ENCODE measurements at regions not wholly inside any gene's neighbourhood (a gene's known extent, or its start where the extent isn't known, plus 50 kb on each side); places are given as distances from the start of the nearest gene placed in this dataset.
"Not testable (repeated sequence)": the region's sequence is repeated elsewhere in the genome, so short reads cannot be mapped to it uniquely, and the experiment has no call there.

GRCh38 chr9:97153967-97154366 lies 115.0 kb upstream of the CTSV start:
- no peaks in the 10 kb centered on the region for H3K36me3 Mint-ChIP-seq
- no peak for ATAC-seq (replicated peaks)
- peaks cover 0 to 5% of the 10 kb centered on the region in 2 donors for H3K27me3 Mint-ChIP-seq
- no peak overlapping the region for H3K27ac Mint-ChIP-seq
- DNase-seq: no peak
- no peaks in the 10 kb centered on the region for H3K4me1 Mint-ChIP-seq
- peaks cover 0 to 2% of the 10 kb centered on the region in 2 donors for H3K9me3 Mint-ChIP-seq
- H3K4me3 Mint-ChIP-seq: no peak overlapping the region

GRCh38 chr9:97153160-97153559 lies 114.2 kb upstream of the CTSV start:
- not testable (repeated sequence) for H3K27ac Mint-ChIP-seq; H3K4me3 Mint-ChIP-seq; DNase-seq; H3K9me3 Mint-ChIP-seq; H3K4me1 Mint-ChIP-seq; H3K36me3 Mint-ChIP-seq; H3K27me3 Mint-ChIP-seq; ATAC-seq (replicated peaks)

GRCh38 chr9:97150471-97150870 lies 111.5 kb upstream of the CTSV start:
- H3K36me3 Mint-ChIP-seq; DNase-seq; ATAC-seq (replicated peaks); H3K27ac Mint-ChIP-seq; H3K4me3 Mint-ChIP-seq; H3K9me3 Mint-ChIP-seq; H3K4me1 Mint-ChIP-seq: not testable (repeated sequence)
- H3K27me3 Mint-ChIP-seq: peaks cover 0 to 15% of the 10 kb centered on the region in 2 donors

- ATAC-seq (replicated peaks); H3K4me3 Mint-ChIP-seq; DNase-seq; H3K9me3 Mint-ChIP-seq; H3K27ac Mint-ChIP-seq; H3K36me3 Mint-ChIP-seq: not testable (repeated sequence)
- peaks cover 4 to 11% of the 10 kb centered on the region in 2 donors for H3K4me1 Mint-ChIP-seq
- H3K27me3 Mint-ChIP-seq: peaks cover 0 to 15% of the 10 kb centered on the region in 2 donors
These were observed 109.5 kb upstream of the CTSV start for GRCh38 chr9:97148428-97148827.

GRCh38 chr9:97145680-97146079 lies 106.7 kb upstream of the CTSV start:
- not testable (repeated sequence) for H3K4me3 Mint-ChIP-seq, H3K27ac Mint-ChIP-seq, H3K36me3 Mint-ChIP-seq, H3K9me3 Mint-ChIP-seq
- ATAC-seq (replicated peaks): peak; percentile 86 to 97
- peak; percentile 11 for DNase-seq
- peaks cover 3 to 23% of the 10 kb centered on the region in 2 donors for H3K27me3 Mint-ChIP-seq
- H3K4me1 Mint-ChIP-seq: peaks cover 4 to 11% of the 10 kb centered on the region in 2 donors

GRCh38 chr9:97140566-97140965 lies 101.6 kb upstream of the CTSV start:
- Mint-ChIP-seq H3K27ac (no peak overlapping the region), H3K4me3 (no peak overlapping the region)

GRCh38 chr9:97136421-97136820 lies 97.5 kb upstream of the CTSV start:
- DNase-seq: no peak
- no peaks in the 10 kb centered on the region for H3K4me1 Mint-ChIP-seq
- H3K36me3 Mint-ChIP-seq: no peaks in the 10 kb centered on the region
- no peak for ATAC-seq (replicated peaks)
- peaks cover 0 to 3% of the 10 kb centered on the region in 2 donors for H3K9me3 Mint-ChIP-seq
- H3K4me3 Mint-ChIP-seq: no peak overlapping the region
- no peak overlapping the region for H3K27ac Mint-ChIP-seq
- peaks cover 3 to 22% of the 10 kb centered on the region in 2 donors for H3K27me3 Mint-ChIP-seq

More at GRCh38 chr9:97140566-97140965, 101.6 kb upstream of the CTSV start:
- ATAC-seq (replicated peaks) (no peak), DNase-seq (no peak)
- Mint-ChIP-seq H3K4me1 (peaks cover 2 to 4% of the 10 kb centered on the region in 2 donors), H3K27me3 (peaks cover 3 to 23% of the 10 kb centered on the region in 2 donors), H3K36me3 (no peaks in the 10 kb centered on the region), H3K9me3 (no peaks in the 10 kb centered on the region)

GRCh38 chr9:97133966-97134365 lies 95.0 kb upstream of the CTSV start:
- not testable (repeated sequence) for H3K36me3 Mint-ChIP-seq; DNase-seq; H3K4me1 Mint-ChIP-seq; H3K4me3 Mint-ChIP-seq; H3K9me3 Mint-ChIP-seq; H3K27ac Mint-ChIP-seq; ATAC-seq (replicated peaks)
- H3K27me3 Mint-ChIP-seq: peaks cover 0 to 12% of the 10 kb centered on the region in 2 donors

GRCh38 chr9:97132865-97133264 lies 93.9 kb upstream of the CTSV start:
- no peak for ATAC-seq (replicated peaks)

GRCh38 chr9:97130864-97131263 lies 91.9 kb upstream of the CTSV start:
- not testable (repeated sequence) for ATAC-seq (replicated peaks); H3K9me3 Mint-ChIP-seq; H3K27me3 Mint-ChIP-seq; H3K27ac Mint-ChIP-seq; H3K4me3 Mint-ChIP-seq; H3K36me3 Mint-ChIP-seq; H3K4me1 Mint-ChIP-seq; DNase-seq

More at GRCh38 chr9:97132865-97133264, 93.9 kb upstream of the CTSV start:
- H3K4me3 Mint-ChIP-seq: no peak overlapping the region
- peaks cover 8 to 9% of the 10 kb centered on the region in 2 donors for H3K9me3 Mint-ChIP-seq
- H3K27ac Mint-ChIP-seq: no peak overlapping the region
- H3K27me3 Mint-ChIP-seq: peaks cover 4 to 6% of the 10 kb centered on the region in 2 donors
- H3K36me3 Mint-ChIP-seq: peaks cover 0 to 9% of the 10 kb centered on the region in 2 donors
- no peaks in the 10 kb centered on the region for H3K4me1 Mint-ChIP-seq
- DNase-seq: no peak

- not testable (repeated sequence) for H3K4me1 Mint-ChIP-seq; H3K36me3 Mint-ChIP-seq; H3K4me3 Mint-ChIP-seq; H3K27me3 Mint-ChIP-seq; ATAC-seq (replicated peaks); H3K9me3 Mint-ChIP-seq; DNase-seq; H3K27ac Mint-ChIP-seq
These were observed 91.4 kb upstream of the CTSV start for GRCh38 chr9:97130387-97130786.

GRCh38 chr9:97128919-97129318 lies 90.0 kb upstream of the CTSV start:
- H3K36me3 Mint-ChIP-seq: peaks cover 0 to 9% of the 10 kb centered on the region in 2 donors
- H3K27ac Mint-ChIP-seq: no peak overlapping the region
- H3K27me3 Mint-ChIP-seq: peaks cover 4 to 5% of the 10 kb centered on the region in 2 donors
- DNase-seq: no peak
- H3K9me3 Mint-ChIP-seq: peaks cover 8 to 9% of the 10 kb centered on the region in 2 donors
- H3K4me3 Mint-ChIP-seq: no peak overlapping the region
- H3K4me1 Mint-ChIP-seq: no peaks in the 10 kb centered on the region
- ATAC-seq (replicated peaks): no peak

- Mint-ChIP-seq H3K9me3 (peaks cover 6% of the 10 kb centered on the region in 2 donors), H3K27me3 (peaks cover 6 to 12% of the 10 kb centered on the region in 2 donors), H3K4me3 (no peak overlapping the region), H3K27ac (no peak overlapping the region), H3K36me3 (peaks cover 3 to 17% of the 10 kb centered on the region in 2 donors), H3K4me1 (no peaks in the 10 kb centered on the region)
- DNase-seq (no peak), ATAC-seq (replicated peaks) (no peak)
These were observed 85.3 kb upstream of the CTSV start for GRCh38 chr9:97124256-97124655.

- H3K9me3 Mint-ChIP-seq: peaks cover 0 to 2% of the 10 kb centered on the region in 2 donors
- H3K36me3 Mint-ChIP-seq: no peaks in the 10 kb centered on the region
- H3K4me3 Mint-ChIP-seq: no peak overlapping the region
- ATAC-seq (replicated peaks) (no peak), DNase-seq (no peak)
- peaks cover 12 to 26% of the 10 kb centered on the region in 2 donors for H3K27me3 Mint-ChIP-seq
- peaks cover 0 to 5% of the 10 kb centered on the region in 2 donors for H3K4me1 Mint-ChIP-seq
- H3K27ac Mint-ChIP-seq: no peak overlapping the region
These were observed 71.8 kb upstream of the CTSV start for GRCh38 chr9:97110696-97111095.

- peaks cover 0 to 2% of the 10 kb centered on the region in 2 donors for H3K9me3 Mint-ChIP-seq
- H3K27ac Mint-ChIP-seq: no peak overlapping the region
- no peak overlapping the region for H3K4me3 Mint-ChIP-seq
- no peak for DNase-seq
- peaks cover 12 to 26% of the 10 kb centered on the region in 2 donors for H3K27me3 Mint-ChIP-seq
- peaks cover 0 to 5% of the 10 kb centered on the region in 2 donors for H3K4me1 Mint-ChIP-seq
- H3K36me3 Mint-ChIP-seq: no peaks in the 10 kb centered on the region
- peak; percentile 60 to 70 for ATAC-seq (replicated peaks)
These were observed 70.4 kb upstream of the CTSV start for GRCh38 chr9:97109194-97109811.
